ENCODE measurements at regions not wholly inside any gene's neighbourhood (a gene's known extent, or its start where the extent isn't known, plus 50 kb on each side); places are given as distances from the start of the nearest gene placed in this dataset.

DNA sequence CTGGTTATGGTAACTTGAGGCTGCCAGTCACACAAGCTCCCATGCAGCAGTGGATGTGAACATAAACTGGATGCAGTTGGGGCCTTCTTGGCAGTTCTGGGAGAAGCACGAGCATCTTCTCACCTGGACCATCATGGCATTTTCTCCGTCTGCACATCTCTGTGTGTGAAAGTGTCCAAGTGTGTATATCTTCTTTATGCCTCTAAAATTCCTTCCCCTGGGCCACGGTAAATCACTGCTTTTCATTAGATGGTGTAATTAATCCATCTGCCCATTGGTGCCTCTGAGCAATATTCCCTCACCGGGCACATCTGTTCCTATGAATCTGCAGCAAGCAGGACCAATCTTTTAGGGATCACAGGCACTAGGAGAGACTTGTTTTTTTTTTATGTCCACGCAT, 138.0 kb downstream of the MAP3K7 start:
- Histone ChIP-seq H3K27ac (ENCODE audit: low read depth, low read length) (no peak overlapping the region), H3K27me3 (ENCODE audit: control insufficient read depth, insufficient read depth, low read length, poor library complexity, severe bottlenecking) (no peaks in the 10 kb centered on the region), H3K9me3 (ENCODE audit: control insufficient read depth, low read length) (no peaks in the 10 kb centered on the region), H3K4me3 (ENCODE audit: low read length) (no peak overlapping the region), H3K9ac (ENCODE audit: extremely low read depth, low read length, poor library complexity, severe bottlenecking) (no peak overlapping the region), H3K4me1 (ENCODE audit: control insufficient read depth, insufficient read depth, low read length) (peaks cover 8% of the 10 kb centered on the region), H3K36me3 (ENCODE audit: control insufficient read depth, insufficient read depth, low read length) (no peaks in the 10 kb centered on the region)
- H3K36me3 Mint-ChIP-seq (ENCODE audit: low read depth) = no peaks in the 10 kb centered on the region
- no peak overlapping the region for H3K4me3 Mint-ChIP-seq
- no peak overlapping the region for H3K27ac Mint-ChIP-seq
- no peak for DNase-seq
- no peaks in the 10 kb centered on the region for H3K9me3 Mint-ChIP-seq
- H3K27me3 Mint-ChIP-seq (ENCODE audit: insufficient read depth) = no peaks in the 10 kb centered on the region
- TF ChIP-seq, protein P1, sequence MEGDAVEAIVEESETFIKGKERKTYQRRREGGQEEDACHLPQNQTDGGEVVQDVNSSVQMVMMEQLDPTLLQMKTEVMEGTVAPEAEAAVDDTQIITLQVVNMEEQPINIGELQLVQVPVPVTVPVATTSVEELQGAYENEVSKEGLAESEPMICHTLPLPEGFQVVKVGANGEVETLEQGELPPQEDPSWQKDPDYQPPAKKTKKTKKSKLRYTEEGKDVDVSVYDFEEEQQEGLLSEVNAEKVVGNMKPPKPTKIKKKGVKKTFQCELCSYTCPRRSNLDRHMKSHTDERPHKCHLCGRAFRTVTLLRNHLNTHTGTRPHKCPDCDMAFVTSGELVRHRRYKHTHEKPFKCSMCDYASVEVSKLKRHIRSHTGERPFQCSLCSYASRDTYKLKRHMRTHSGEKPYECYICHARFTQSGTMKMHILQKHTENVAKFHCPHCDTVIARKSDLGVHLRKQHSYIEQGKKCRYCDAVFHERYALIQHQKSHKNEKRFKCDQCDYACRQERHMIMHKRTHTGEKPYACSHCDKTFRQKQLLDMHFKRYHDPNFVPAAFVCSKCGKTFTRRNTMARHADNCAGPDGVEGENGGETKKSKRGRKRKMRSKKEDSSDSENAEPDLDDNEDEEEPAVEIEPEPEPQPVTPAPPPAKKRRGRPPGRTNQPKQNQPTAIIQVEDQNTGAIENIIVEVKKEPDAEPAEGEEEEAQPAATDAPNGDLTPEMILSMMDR (conservative IDR thresholded peaks at IDR 0.05) = no peak
- 82 to 95% methylated on average over 4 to 5 of the region's 5 CpGs for WGBS, 2 experiments (ENCODE audit: insufficient coverage in 1 of 2, insufficient read length in 1 of 2)
- H3K4me1 Mint-ChIP-seq = peaks cover 28% of the 10 kb centered on the region

DNA sequence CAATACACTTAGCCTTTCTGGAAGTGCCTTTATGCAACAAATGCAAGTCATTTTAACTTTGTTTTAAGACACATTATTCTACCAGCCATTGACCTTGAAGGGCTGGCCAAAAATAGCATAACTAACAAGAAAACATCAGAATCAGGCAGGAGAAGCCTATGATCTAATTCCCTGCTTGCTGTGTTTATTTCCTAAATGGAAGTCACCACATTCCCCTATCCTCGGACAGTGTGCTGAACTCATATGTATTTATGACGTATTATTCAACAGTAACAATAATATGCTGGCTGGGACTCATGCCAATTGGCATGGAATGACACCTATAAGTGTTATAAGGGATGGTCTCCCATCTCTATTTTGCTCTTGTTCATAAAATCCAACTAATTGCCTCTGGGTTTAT, 140.7 kb downstream of the MAP3K7 start:
- no peak overlapping the region for H3K27ac ChIP-seq (ENCODE audit: low read depth, low read length)
- Mint-ChIP-seq H3K36me3 (ENCODE audit: low read depth) (no peaks in the 10 kb centered on the region), H3K4me1 (peaks cover 31% of the 10 kb centered on the region), H3K9me3 (no peaks in the 10 kb centered on the region), H3K27me3 (ENCODE audit: insufficient read depth) (no peaks in the 10 kb centered on the region), H3K27ac (no peak overlapping the region), H3K4me3 (no peak overlapping the region)
- H3K9me3 ChIP-seq (ENCODE audit: control insufficient read depth, low read length) = no peaks in the 10 kb centered on the region
- no peaks in the 10 kb centered on the region for H3K27me3 ChIP-seq (ENCODE audit: control insufficient read depth, insufficient read depth, low read length, poor library complexity, severe bottlenecking)
- TF ChIP-seq, protein P1 (conservative IDR thresholded peaks at IDR 0.05) = no peak
- 97 to 100% methylated on average over 1 to 2 of the region's 2 CpGs for WGBS, 2 experiments (ENCODE audit: insufficient coverage in 1 of 2, insufficient read length in 1 of 2)
- H3K4me3 ChIP-seq (ENCODE audit: low read length) = peak overlapping the region; percentile 7
- no peaks in the 10 kb centered on the region for H3K36me3 ChIP-seq (ENCODE audit: control insufficient read depth, insufficient read depth, low read length)
- no peak for DNase-seq
- H3K4me1 ChIP-seq (ENCODE audit: control insufficient read depth, insufficient read depth, low read length) = peaks cover 8% of the 10 kb centered on the region
- H3K9ac ChIP-seq (ENCODE audit: extremely low read depth, low read length, poor library complexity, severe bottlenecking) = no peak overlapping the region

DNA sequence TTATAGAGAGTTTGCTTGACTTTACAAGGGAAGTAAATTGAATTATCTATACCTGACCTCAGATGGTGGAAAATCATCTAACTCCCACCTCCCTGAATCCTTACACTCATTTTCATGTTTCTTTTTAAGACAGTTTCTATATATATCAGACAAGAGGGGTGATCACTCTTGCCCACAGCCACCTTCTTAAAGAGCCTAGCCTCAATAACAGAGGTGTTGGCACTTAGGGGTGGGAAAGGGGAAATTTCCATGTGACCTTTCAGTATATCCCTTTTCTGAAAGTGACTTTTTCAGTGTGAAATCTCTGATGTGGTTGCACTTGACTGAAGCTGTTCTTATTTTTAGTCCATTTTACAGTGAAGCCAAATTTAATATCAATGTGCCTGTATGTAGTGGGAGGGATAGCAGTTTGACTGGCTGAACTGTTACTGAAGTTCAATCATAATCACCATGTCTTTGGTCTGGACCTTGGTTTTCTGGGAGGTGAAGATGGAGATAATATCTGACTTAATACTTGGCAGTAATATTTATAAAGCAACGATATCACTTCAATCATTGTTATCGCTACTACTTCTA, 141.3 kb downstream of the MAP3K7 start:
- Mint-ChIP-seq H3K4me1 (peaks cover 33% of the 10 kb centered on the region), H3K36me3 (ENCODE audit: low read depth) (no peaks in the 10 kb centered on the region), H3K9me3 (no peaks in the 10 kb centered on the region), H3K4me3 (no peak overlapping the region), H3K27ac (no peak overlapping the region), H3K27me3 (ENCODE audit: insufficient read depth) (no peaks in the 10 kb centered on the region)
- no peaks in the 10 kb centered on the region for H3K27me3 ChIP-seq (ENCODE audit: control insufficient read depth, insufficient read depth, low read length, poor library complexity, severe bottlenecking)
- TF ChIP-seq, protein P1 (conservative IDR thresholded peaks at IDR 0.05) = no peak
- H3K4me1 ChIP-seq (ENCODE audit: control insufficient read depth, insufficient read depth, low read length) = peaks cover 14% of the 10 kb centered on the region
- WGBS, 2 experiments (ENCODE audit: insufficient coverage in 1 of 2, insufficient read length in 1 of 2) = 98 to 100% methylated on average over 1 to 2 of the region's 2 CpGs
- no peak overlapping the region for H3K27ac ChIP-seq (ENCODE audit: low read depth, low read length)
- DNase-seq = no peak
- no peaks in the 10 kb centered on the region for H3K36me3 ChIP-seq (ENCODE audit: control insufficient read depth, insufficient read depth, low read length)
- no peak overlapping the region for H3K9ac ChIP-seq (ENCODE audit: extremely low read depth, low read length, poor library complexity, severe bottlenecking)
- no peak overlapping the region for H3K4me3 ChIP-seq (ENCODE audit: low read length)
- no peaks in the 10 kb centered on the region for H3K9me3 ChIP-seq (ENCODE audit: control insufficient read depth, low read length)
